ENCODE measurements at regions not wholly inside any gene's neighbourhood (a gene's known extent, or its start where the extent isn't known, plus 50 kb on each side); places are given as distances from the start of the nearest gene placed in this dataset.
"Not testable (repeated sequence)": the region's sequence is repeated elsewhere in the genome, so short reads cannot be mapped to it uniquely, and the experiment has no call there.

GRCh38 chr1:144049365-144049764, 77.6 kb upstream of the FAM72C start:
- intact Hi-C loops (cut with micrococcal nuclease); H2AFZ ChIP-seq (replicated peaks; ENCODE audit: low read length, poor library complexity); H2BK15ac ChIP-seq (ENCODE audit: low read depth, low read length); H3K56ac ChIP-seq (ENCODE audit: extremely low read depth, insufficient read depth, low read length); H4K20me1 ChIP-seq (ENCODE audit: insufficient read depth, low read length); CTCF ChIA-PET; H4K5ac ChIP-seq (ENCODE audit: low read depth, low read length); H4K91ac ChIP-seq (ENCODE audit: insufficient read depth, low read depth, low read length); H3K27me3 ChIP-seq (ENCODE audit: control insufficient read depth, insufficient read depth, low read length); H3K36me3 ChIP-seq (ENCODE audit: control insufficient read depth, insufficient read depth, low read length); BruUV-seq (replicated peaks); H3K79me1 ChIP-seq (ENCODE audit: low read depth in 1 of 2, low read length in 2 of 2); H3K4ac ChIP-seq (ENCODE audit: low read depth, low read length); H4K8ac ChIP-seq (ENCODE audit: low read depth in 2 of 2, low read length in 2 of 2); POLR2A ChIA-PET (ENCODE audit: unreplicated experiment); H3K27ac ChIP-seq (ENCODE audit: insufficient read depth, low read length); H3K9me3 ChIP-seq (ENCODE audit: control insufficient read depth, insufficient read depth, low read length); in situ Hi-C loops (cut with MboI; ENCODE audit: low sequenced_read_pairs); H2AK5ac ChIP-seq (ENCODE audit: low read depth, low read length); H2BK5ac ChIP-seq (ENCODE audit: low read depth, low read length, poor library complexity, severe bottlenecking); H3K14ac ChIP-seq (replicated peaks; ENCODE audit: low read depth, low read length); H3K18ac ChIP-seq (ENCODE audit: low read depth, low read length); H3K4me3 ChIP-seq (ENCODE audit: insufficient read depth, low read depth, low read length); H2BK20ac ChIP-seq (ENCODE audit: low read depth, low read length); H3K9me1 ChIP-seq (ENCODE audit: insufficient read depth, low read length); H3K4me1 ChIP-seq (ENCODE audit: control insufficient read depth, insufficient read depth, low read length); H2AK9ac ChIP-seq (replicated peaks; ENCODE audit: low read depth, low read length, poor library complexity); H2BK120ac ChIP-seq (ENCODE audit: low read depth, low read length); H3K9ac ChIP-seq (ENCODE audit: low read depth, low read length); ATAC-seq (ENCODE audit: low read depth); DNase-seq; H3K23ac ChIP-seq (ENCODE audit: low read depth, low read length); dilution Hi-C loops (cut with HindIII; ENCODE audit: low sequenced_read_pairs, unreplicated experiment); H3K4me2 ChIP-seq (ENCODE audit: low read depth, low read length): not testable (repeated sequence)
- WGBS, 2 experiments (ENCODE audit: extremely low coverage in 2 of 2, insufficient read length in 1 of 2): no CpG with 5 or more reads among the region's 5 CpGs

GRCh38 chr1:144046645-144047044, 74.9 kb upstream of the FAM72C start:
- H3K9ac ChIP-seq (ENCODE audit: low read depth, low read length); H3K14ac ChIP-seq (replicated peaks; ENCODE audit: low read depth, low read length); H3K4me2 ChIP-seq (ENCODE audit: low read depth, low read length); H2AFZ ChIP-seq (replicated peaks; ENCODE audit: low read length, poor library complexity); dilution Hi-C loops (cut with HindIII; ENCODE audit: low sequenced_read_pairs, unreplicated experiment); H3K56ac ChIP-seq (ENCODE audit: extremely low read depth, insufficient read depth, low read length); ATAC-seq (ENCODE audit: low read depth); H3K18ac ChIP-seq (ENCODE audit: low read depth, low read length); H3K27me3 ChIP-seq (ENCODE audit: control insufficient read depth, insufficient read depth, low read length); H4K20me1 ChIP-seq (ENCODE audit: insufficient read depth, low read length); in situ Hi-C loops (cut with MboI; ENCODE audit: low sequenced_read_pairs); H2BK5ac ChIP-seq (ENCODE audit: low read depth, low read length, poor library complexity, severe bottlenecking); H3K79me1 ChIP-seq (ENCODE audit: low read depth in 1 of 2, low read length in 2 of 2); H3K9me3 ChIP-seq (ENCODE audit: control insufficient read depth, insufficient read depth, low read length); H3K4me3 ChIP-seq (ENCODE audit: insufficient read depth, low read depth, low read length); H4K91ac ChIP-seq (ENCODE audit: insufficient read depth, low read depth, low read length); H3K4ac ChIP-seq (ENCODE audit: low read depth, low read length); CTCF ChIA-PET; H4K5ac ChIP-seq (ENCODE audit: low read depth, low read length); H2BK20ac ChIP-seq (ENCODE audit: low read depth, low read length); H2BK120ac ChIP-seq (ENCODE audit: low read depth, low read length); BruUV-seq (replicated peaks); H3K9me1 ChIP-seq (ENCODE audit: insufficient read depth, low read length); H3K36me3 ChIP-seq (ENCODE audit: control insufficient read depth, insufficient read depth, low read length); H2AK5ac ChIP-seq (ENCODE audit: low read depth, low read length); POLR2A ChIA-PET (ENCODE audit: unreplicated experiment); DNase-seq; H3K4me1 ChIP-seq (ENCODE audit: control insufficient read depth, insufficient read depth, low read length); H4K8ac ChIP-seq (ENCODE audit: low read depth in 2 of 2, low read length in 2 of 2); H2BK15ac ChIP-seq (ENCODE audit: low read depth, low read length); H3K23ac ChIP-seq (ENCODE audit: low read depth, low read length); H2AK9ac ChIP-seq (replicated peaks; ENCODE audit: low read depth, low read length, poor library complexity); intact Hi-C loops (cut with micrococcal nuclease); H3K27ac ChIP-seq (ENCODE audit: insufficient read depth, low read length): not testable (repeated sequence)
- WGBS, 2 experiments (ENCODE audit: extremely low coverage in 2 of 2, insufficient read length in 1 of 2): no CpG with 5 or more reads among the region's 3 CpGs

Measured in IMR-90 (cell line).